Activated CD8-positive, alpha-beta memory T cell treated with anti-CD3 and anti-CD28 coated beads, Interleukin-2, amount 50 U/mL, for 1 hour (primary cell): ENCODE measurements at regions not wholly inside any gene's neighbourhood (a gene's known extent, or its start where the extent isn't known, plus 50 kb on each side); places are given as distances from the start of the nearest gene placed in this dataset.
"Not testable (repeated sequence)": the region's sequence is repeated elsewhere in the genome, so short reads cannot be mapped to it uniquely, and the experiment has no call there.

Experiments
- DNase-seq: peaks from one replicate; pipeline ENCODE4 v3.0.0-alpha.2; 2020; ENCODE audit errors: extremely low read depth

GRCh38 chr6:105537981-105538578, 135.2 kb upstream of the PREP start:
- no peak for DNase-seq

DNA sequence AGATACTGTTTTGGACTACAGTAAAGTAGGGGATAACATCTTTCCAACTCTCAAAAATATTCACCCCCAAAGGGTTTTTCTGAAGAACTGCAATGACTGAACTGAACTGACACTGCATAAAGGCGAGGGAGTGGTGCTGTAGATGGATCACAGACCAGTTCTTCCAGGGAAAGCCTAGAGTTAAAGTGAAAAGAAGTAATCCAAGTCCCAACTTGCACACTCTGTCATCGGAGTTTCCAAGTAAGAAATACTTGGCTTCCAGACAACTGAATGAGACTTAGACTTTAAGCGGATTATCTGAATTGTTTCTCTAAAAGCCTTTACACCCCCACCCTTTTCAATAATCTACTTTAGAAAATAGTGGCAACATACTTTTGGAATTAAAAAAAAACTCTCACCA, 134.1 kb upstream of the PREP start:
- DNase-seq: no peak

- DNase-seq: no peak
These were observed 130.4 kb upstream of the PREP start for GRCh38 chr6:105533301-105533700.

- DNase-seq: no peak
These were observed 123.5 kb upstream of the PREP start for GRCh38 chr6:105526225-105526872.

GRCh38 chr6:105522626-105523322, 119.9 kb upstream of the PREP start:
- no peak for DNase-seq

GRCh38 chr6:105519954-105520353, 117.1 kb upstream of the PREP start:
- DNase-seq: no peak

DNA sequence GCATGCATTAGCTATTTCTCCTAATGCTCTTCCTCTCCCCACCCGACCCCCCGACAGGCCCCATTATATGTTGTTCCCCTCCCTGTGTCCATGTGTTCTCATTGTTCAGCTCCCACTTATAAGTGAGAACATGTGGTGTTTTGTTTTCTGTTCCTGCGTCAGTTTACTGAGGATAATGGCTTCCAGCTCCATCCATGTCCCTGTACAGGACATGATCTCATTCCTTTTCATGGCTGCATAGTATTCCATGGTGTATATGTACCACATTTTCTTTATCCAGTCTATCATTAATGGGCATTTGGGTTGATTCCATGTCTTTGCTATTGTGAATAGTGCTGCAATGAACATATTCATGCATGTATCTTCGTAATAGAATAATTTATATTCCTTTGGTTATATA, 116.1 kb upstream of the PREP start:
- not testable (repeated sequence) for DNase-seq

- DNase-seq: no peak
These were observed 112.2 kb upstream of the PREP start for GRCh38 chr6:105515054-105515453.

DNA sequence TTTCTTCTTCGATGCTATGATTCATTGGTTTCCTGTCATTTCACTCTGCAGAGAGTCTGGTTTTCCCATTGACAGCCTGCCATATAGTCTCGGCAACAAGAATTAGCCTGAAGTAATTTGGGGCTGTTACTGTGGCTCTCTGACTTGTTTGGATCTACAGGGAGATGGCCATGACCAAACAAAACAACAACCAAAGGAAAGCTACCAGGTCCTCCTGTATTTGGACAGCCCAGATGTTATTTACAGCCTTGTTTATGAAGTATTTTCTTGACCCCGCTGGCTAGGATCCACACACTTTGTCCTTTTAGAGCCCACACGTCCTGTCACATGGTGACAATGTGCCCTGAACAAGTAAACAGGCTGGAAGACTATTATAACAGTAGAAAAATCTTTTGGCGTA, 111.4 kb upstream of the PREP start:
- no peak for DNase-seq

DNA sequence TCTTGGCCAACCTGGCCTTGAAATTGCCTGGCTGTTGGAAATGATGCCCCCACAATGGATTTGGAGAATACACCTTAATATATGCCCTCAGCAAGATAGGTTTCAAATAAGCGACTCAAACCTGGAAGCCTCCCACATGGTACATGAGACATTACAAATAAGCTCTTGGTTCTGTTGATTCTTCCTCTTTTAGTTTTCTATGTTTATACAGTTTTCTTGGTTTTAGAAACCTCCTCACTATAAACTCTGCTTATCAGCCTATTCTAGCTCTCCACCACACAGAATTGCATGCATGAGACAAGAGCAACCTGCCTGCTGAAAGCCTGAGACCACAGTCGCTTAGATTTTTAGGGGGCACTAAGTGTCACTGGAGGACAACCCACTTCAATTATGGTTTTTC, 108.8 kb upstream of the PREP start:
- no peak for DNase-seq

DNA sequence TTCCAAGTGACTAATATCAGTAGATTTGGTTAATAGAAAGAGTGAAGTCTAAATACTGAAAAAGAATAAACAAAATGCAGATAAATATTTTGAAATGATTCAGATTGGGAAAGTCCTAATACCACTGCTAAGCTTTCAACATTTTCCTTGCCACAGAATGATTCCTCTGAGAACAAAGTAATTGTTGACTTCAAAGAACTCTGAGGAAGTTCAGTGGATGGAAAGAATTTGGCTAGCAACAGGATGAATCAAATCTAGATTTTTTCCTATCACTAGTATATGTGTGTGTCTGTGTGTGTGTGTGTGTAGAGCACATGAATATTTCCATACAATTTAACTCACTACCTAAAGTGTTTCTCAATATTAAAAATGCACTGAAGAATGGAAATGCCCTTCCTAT, 107.9 kb upstream of the PREP start:
- no peak for DNase-seq

- no peak for DNase-seq
These were observed 106.8 kb upstream of the PREP start for GRCh38 chr6:105509506-105510331.

DNA sequence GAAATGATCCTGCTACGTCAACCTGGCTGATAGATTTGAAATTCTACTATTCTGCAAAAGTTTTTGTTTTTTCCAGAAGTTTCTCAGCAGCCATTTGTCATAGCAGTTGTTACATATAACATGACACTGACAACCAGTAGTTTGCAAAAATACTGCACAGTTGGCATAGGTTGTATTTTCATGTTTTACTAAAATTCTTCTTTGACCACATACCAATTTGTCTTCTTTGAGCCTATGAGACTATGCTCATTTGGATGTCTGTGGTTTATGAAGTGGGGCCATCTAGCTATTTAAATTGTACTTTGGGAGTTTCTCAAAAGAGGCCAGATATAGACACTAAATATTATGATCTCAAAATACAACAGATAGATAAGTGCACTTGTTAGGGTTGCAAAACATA, 104.9 kb upstream of the PREP start:
- DNase-seq: no peak

DNA sequence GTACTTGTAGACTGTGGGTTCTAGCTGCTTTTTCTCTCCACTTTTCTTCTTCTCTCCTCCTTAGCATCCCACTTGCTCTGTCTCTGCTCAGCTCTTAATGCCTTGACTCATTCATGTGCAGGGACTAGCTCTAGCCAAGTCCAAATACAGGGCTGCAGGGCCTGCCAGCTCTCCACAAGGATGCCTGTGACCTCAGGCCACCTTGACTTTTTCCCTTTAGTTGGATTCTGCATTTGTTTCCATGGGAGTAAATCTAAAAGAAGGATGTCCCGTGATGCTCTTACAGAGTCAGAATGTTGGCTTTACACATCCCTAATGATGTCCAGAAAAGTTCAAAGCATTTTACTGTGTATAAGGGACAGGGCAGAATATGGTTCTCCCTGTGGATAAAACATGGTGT, 101.8 kb upstream of the PREP start:
- DNase-seq: no peak

GRCh38 chr6:105503641-105504040, 100.8 kb upstream of the PREP start:
- DNase-seq: no peak

DNA sequence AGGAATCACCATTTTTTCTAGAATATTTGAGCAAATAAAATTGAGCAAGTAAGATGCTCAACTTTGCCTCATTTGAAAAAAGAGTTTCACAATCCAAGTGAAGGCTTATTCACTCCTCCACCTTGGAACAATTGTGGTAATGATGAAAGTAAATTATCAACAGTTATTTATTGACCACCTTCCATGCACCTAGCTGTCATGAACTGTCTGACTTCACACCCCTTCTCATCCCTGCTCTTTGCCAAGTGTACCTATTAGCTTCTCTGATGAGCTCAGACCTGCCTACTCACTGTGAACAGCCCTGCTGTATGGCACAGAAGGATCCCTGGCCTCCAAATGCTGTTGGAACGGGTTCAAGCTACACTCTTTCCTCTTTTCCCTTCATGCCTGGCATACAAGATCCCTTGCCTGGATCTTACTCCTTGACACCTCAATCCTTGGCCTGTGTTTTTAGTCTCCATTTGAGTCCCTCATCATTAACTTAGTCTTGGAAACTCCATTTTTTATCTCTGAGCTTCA, 99.0 kb upstream of the PREP start:
- DNase-seq: no peak

DNA sequence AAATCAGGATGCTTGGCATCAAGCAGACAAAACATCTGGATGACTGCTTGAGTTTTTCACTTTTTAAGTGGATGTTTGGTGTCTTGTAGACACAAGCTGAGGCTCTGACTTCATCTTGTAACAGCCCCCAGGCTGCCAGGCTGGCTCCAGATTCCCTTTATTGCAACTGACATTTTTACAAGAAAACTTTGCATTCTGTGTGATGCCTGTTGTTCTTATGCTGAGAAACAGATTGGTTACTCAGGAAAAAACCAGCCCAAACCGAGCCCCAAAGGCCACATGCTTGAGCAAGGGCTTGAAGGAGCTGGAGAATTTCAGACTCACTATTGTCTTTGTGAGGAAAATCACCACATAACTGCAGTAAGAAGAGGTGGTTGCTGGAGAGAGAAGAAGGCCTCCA, 98.4 kb upstream of the PREP start:
- no peak for DNase-seq

DNA sequence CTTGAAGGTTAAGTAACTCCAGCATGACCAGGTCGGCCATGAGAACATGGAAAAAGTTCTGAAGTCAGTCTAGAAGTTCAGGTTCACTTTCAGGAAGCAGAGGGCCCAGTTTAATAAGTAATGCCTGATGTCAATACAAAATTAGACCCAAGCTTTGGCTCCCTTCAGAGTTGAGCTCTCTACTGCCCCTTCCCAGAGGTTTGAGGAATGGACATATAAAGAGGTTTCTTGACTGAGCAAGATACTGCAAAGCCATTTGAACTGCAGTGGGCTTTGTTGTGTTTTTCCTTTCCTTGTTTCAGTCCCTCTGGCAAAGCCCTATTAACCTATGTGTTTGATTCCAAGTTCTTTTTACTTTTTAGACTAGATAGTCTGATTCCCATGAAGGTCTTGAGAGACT, 97.8 kb upstream of the PREP start:
- DNase-seq: no peak

DNA sequence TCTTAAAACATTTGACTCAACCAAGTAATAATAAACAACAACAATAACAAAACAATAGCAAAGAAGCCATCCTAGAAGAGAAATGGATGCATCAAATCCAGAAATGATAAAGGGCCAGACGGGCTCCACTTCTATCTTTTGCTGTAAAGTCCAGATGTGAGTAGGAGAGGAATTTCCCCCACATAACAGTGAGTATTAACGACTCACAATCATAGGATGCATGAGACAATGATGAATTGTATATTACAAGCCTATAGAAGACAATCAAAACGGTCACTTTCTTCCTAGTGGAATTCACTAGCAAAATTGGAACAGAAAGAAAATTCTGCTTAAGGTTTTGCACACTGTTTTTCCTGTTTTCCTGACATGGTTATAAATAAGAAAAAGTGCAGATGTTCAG, 97.0 kb upstream of the PREP start:
- DNase-seq: no peak

GRCh38 chr6:105499136-105499870, 96.4 kb upstream of the PREP start:
- DNase-seq: no peak

GRCh38 chr6:105497549-105497948, 94.7 kb upstream of the PREP start:
- DNase-seq: no peak

DNA sequence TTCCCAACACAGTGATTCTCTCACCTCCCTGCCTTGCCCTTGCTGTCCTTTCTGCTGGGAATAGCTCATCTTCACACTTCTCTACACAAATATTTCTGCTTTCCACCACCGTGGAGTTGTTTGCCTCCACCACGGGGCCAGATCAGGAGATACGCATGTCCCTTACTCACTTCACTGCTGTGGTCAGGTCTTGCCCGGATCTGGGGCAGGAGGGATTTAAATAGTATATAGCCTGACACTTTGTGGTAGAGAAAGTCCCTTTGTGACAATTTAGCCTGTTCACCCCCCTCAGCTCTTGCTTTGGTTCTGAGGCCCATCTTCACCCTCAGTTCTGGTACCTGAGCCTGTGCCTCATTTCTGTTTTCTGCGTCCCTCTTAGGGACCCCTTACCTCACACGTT, 92.6 kb upstream of the PREP start:
- no peak for DNase-seq
